IgD-negative memory B cell (primary cell): ENCODE measurements at regions not wholly inside any gene's neighbourhood (a gene's known extent, or its start where the extent isn't known, plus 50 kb on each side); places are given as distances from the start of the nearest gene placed in this dataset.

Experiments used
- H3K27ac Mint-ChIP-seq, 3 donors: one replicate each; pipeline ENCODE4 v1.8.0; 2020 to 2022; ENCODE audit warnings: mild to moderate bottlenecking in 3 of 3, mixed read lengths in 3 of 3, moderate library complexity in 1 of 3
- H3K27me3 Mint-ChIP-seq: one replicate; pipeline ENCODE4 v1.8.0; 2021; ENCODE audit warnings: mixed read lengths
- H3K36me3 Mint-ChIP-seq: one replicate; pipeline ENCODE4 v1.8.0; 2020; ENCODE audit warnings: mild to moderate bottlenecking, mixed read lengths
- H3K4me1 Mint-ChIP-seq, 3 donors: one replicate each; pipeline ENCODE4 v1.8.0; 2020 to 2022; ENCODE audit warnings: mixed read lengths in 3 of 3, mild to moderate bottlenecking in 1 of 3
- H3K4me3 Mint-ChIP-seq, 4 donors: one replicate each; pipeline ENCODE4 v1.8.0; 2020 to 2022; ENCODE audit warnings: mild to moderate bottlenecking in 4 of 4, mixed read lengths in 4 of 4, moderate library complexity in 3 of 4
- H3K9me3 Mint-ChIP-seq, 3 donors: one replicate each; pipeline ENCODE4 v1.8.0; 2020 to 2021; ENCODE audit warnings: mixed read lengths in 3 of 3, mild to moderate bottlenecking in 1 of 3

DNA sequence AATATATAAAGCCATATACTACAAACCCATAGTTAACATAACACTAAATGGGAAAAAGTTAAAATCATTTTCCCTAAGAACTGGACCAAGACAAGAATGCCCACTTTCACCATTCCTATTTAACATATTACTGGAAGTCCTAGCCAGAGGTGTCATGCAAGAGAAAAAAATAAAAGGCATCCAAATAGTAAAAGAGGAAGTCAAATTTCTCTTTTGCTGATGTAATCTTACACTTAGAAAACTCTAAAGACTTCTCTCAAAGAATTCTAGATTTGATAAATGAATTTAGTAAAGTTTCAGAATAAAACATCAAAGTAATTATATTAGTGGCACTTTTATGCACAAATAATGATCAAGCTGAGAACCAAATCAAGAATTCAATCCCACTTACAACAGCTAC is 678.9 kb upstream of the SLITRK5 start:
- Mint-ChIP-seq H3K4me3 (no peak overlapping the region), H3K36me3 (no peaks in the 10 kb centered on the region), H3K9me3 (peaks cover 0 to 11% (median 2%) of the 10 kb centered on the region in 3 donors), H3K27ac (no peak overlapping the region), H3K4me1 (peaks cover 0 to 2% (median 0%) of the 10 kb centered on the region in 3 donors), H3K27me3 (no peaks in the 10 kb centered on the region)

DNA sequence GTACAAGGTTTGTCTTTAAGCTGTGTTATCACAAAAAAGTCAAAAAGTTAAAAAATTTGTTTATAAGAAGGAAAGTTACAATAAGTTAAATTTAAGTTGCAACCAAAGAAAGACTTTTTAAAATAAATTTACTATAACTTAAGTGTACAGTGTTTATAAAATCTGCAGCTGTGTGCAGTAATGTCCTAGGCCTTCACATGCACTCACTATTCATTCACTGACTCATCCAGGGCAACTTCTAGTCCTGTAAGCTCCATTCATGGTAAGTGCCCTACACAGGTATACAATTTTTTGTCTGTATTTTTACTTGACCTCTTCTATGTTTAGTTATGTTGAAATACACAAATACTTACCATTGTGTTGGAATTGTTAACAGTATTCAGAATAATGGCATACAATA is 667.9 kb upstream of the SLITRK5 start:
- H3K27ac Mint-ChIP-seq: no peak overlapping the region
- H3K36me3 Mint-ChIP-seq: no peaks in the 10 kb centered on the region
- H3K27me3 Mint-ChIP-seq: no peaks in the 10 kb centered on the region
- no peak overlapping the region for H3K4me3 Mint-ChIP-seq
- H3K4me1 Mint-ChIP-seq: no peaks in the 10 kb centered on the region
- peaks cover 0 to 22% (median 4%) of the 10 kb centered on the region in 3 donors for H3K9me3 Mint-ChIP-seq

DNA sequence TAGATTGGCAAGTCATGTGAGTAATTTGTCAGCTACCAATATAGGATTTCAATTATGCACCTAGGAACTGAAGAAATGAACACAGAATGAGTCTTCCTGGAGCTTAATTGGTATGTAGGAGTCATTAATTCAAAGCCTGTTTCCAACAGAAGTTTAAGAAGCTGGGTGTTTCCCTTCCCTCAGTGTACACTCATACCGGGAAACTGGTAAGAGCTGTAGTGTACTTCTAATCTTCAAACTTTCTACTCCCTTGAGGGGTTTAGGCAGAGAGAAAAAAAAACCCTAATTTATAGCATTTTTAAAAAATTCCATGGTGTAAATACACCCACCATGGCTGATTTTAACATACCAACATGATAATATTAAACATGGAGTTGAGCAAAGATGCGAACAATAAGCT is 665.7 kb upstream of the SLITRK5 start:
- H3K4me1 Mint-ChIP-seq: no peaks in the 10 kb centered on the region
- H3K36me3 Mint-ChIP-seq: no peaks in the 10 kb centered on the region
- no peak overlapping the region for H3K27ac Mint-ChIP-seq
- H3K4me3 Mint-ChIP-seq: no peak overlapping the region
- H3K27me3 Mint-ChIP-seq: no peaks in the 10 kb centered on the region
- peaks cover 2 to 29% (median 2%) of the 10 kb centered on the region in 3 donors for H3K9me3 Mint-ChIP-seq

DNA sequence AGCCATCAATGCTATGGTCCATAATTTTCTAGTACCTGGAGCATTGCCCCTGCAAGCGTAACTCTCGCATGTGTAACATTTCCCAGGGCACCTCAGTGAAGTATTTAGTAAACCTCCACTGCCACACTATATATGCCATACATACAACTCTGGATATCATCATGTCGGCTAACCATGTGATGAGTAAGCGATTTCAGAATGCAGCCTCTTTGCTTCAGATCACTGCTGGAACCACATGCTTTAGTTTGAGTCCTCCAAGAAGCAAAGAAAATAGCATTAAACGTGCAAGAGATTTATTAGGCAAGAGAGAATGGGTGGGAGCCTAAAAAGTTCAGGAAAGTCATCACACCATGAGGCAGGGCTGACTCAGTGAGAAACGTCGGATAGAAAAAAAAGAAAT is 635.6 kb upstream of the SLITRK5 start:
- Mint-ChIP-seq H3K4me1 (no peaks in the 10 kb centered on the region), H3K27ac (no peak overlapping the region), H3K27me3 (no peaks in the 10 kb centered on the region), H3K9me3 (peaks cover 3 to 10% (median 6%) of the 10 kb centered on the region in 3 donors), H3K36me3 (no peaks in the 10 kb centered on the region), H3K4me3 (no peak overlapping the region)

DNA sequence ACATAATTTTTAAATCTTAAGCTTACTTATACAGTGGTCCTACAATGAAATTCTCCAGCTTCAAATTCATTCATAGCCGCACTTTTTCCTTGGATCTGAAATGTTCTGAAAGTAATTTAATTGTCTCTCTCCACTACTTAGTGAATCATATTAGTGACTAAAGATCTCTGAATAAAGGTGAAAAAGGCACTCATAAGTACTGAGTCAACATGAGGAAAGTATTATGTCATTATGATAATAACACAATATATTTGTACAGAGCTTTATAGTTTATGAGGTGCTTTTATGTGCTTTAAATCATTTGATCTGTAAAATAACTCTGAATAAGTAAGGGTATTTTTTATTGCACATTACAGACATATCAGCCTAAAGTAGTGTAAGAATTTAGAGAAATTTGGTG is 628.2 kb upstream of the SLITRK5 start:
- H3K4me3 Mint-ChIP-seq: no peak overlapping the region
- H3K4me1 Mint-ChIP-seq: no peaks in the 10 kb centered on the region
- H3K27ac Mint-ChIP-seq: no peak overlapping the region
- no peaks in the 10 kb centered on the region for H3K36me3 Mint-ChIP-seq
- peaks cover 2 to 18% (median 18%) of the 10 kb centered on the region in 3 donors for H3K9me3 Mint-ChIP-seq
- no peaks in the 10 kb centered on the region for H3K27me3 Mint-ChIP-seq

DNA sequence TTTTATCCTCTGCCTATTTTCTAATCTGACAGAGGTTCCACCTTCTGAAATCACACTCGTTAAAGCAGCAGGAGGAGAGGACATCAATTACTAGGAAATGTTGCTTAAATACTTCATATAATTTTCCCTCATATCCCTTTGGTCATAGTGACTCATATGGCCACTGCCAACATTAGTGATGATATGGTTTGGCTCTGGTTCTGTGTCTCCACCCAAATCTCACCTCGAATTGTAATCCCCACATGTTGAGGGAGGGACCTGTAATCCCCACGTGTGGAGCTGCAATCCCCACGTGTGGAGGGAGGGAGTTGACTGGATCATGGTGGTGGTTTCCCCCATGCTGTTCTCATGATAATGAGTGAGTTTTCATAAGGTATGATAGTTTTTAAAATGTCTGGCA is 618.4 kb upstream of the SLITRK5 start:
- Mint-ChIP-seq H3K4me3 (no peak overlapping the region), H3K9me3 (peaks cover 1 to 19% (median 2%) of the 10 kb centered on the region in 3 donors), H3K27ac (no peak overlapping the region), H3K4me1 (no peaks in the 10 kb centered on the region), H3K27me3 (no peaks in the 10 kb centered on the region), H3K36me3 (peaks cover 2% of the 10 kb centered on the region)

DNA sequence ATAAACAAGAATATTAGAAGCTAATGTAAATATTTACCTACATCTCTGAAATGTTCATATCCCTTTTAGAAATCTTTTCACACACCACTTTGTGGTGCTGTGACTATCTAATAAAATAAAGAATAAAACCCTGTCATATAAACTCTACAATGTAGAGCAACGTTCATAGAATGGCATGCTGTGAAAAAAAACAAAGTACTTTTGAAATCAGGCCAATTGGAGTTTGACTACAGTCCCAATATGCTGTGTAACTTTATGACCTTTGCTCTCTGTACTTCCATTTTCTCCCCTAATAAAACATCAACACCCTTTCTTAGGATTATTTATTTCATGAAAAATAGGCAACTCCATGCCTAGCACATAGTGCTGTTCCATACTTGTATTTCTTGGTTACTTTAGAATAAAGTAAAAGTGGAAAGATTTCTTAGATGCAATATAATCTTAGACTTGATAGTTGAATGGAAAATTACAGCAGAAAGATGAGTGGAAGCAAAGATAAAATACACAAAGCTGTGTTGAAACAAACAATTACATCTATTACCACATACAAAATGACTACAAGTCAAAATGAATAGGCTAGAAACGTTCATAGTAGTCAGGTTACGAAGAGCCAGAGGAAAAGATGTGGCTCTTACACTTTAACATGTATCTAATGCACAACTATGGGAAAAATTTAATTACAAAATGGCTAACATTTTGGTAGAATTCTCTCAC is 613.2 kb upstream of the SLITRK5 start:
- H3K27ac Mint-ChIP-seq: no peak overlapping the region
- H3K36me3 Mint-ChIP-seq: peaks cover 2% of the 10 kb centered on the region
- peaks cover 0 to 11% (median 7%) of the 10 kb centered on the region in 3 donors for H3K9me3 Mint-ChIP-seq
- H3K27me3 Mint-ChIP-seq: no peaks in the 10 kb centered on the region
- H3K4me3 Mint-ChIP-seq: no peak overlapping the region
- H3K4me1 Mint-ChIP-seq: no peaks in the 10 kb centered on the region

DNA sequence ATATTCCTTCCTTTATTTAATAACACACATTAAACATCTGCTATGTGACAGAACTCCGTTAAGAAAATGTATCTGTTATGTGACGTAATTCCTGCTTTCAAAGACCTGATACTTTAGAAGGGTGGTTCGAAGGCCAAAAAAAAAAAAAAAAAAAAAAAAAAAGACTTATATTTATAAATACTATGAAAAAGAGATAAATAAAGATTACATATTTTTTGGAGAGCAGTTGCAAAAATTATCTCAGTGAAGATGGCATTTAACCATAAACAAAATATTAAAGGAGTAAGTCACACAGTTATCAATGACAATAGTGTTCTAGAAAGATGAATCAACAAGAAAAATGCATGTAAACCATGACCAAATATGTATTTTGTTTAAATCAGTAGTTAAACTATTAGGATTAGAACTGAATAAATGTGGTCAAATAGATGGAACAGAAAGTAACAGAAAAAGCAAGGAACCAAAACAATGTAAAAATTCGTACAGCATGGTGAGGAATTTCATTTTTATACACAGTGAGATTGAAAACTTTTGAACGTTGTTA is 612.3 kb upstream of the SLITRK5 start:
- H3K4me3 Mint-ChIP-seq: no peak overlapping the region
- H3K36me3 Mint-ChIP-seq: no peaks in the 10 kb centered on the region
- no peaks in the 10 kb centered on the region for H3K4me1 Mint-ChIP-seq
- peak overlapping the region in 1 of 3 donors; percentile 39 for H3K27ac Mint-ChIP-seq
- H3K27me3 Mint-ChIP-seq: no peaks in the 10 kb centered on the region
- peaks cover 0 to 6% (median 6%) of the 10 kb centered on the region in 3 donors for H3K9me3 Mint-ChIP-seq

DNA sequence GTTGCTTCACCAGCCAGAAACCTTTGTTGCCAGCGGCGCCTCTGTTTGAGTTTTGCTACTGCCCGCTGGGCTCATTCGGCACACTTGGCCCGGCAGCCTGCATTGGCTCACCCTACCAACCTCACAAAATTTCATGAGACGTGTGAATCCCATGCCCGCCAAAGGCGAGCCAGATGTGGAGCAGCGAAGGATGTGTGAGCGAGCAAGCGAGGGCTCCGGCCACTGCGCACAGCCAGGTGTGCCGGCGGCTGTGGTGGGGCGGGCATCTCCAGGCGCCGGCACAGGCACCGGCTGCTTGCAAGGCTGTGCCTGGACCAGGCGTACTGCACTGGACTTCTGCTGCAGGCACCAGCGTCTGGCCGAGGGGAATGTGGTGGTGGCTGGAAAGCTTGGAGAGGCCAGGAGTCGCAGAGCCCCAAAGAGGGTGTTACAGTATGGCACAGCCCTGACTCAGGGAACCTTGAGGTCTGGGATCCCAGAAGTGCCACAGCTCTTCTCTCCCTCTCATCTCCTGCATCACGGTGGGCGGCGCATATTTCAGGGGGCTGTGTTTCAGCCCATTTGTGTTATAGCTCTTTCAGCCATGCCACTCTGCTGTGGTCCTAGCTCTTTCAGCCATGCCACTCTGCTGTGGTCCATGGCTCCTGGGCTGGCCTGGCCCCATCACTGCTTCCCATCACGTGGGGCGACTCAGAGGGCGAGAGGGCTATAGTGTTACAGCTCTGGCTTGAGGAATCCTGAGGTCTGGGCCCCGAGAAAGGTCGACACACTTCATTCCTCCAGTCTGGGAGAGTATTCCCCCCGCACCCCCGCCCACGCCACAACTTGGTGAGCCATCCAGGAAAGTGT is 592.0 kb upstream of the SLITRK5 start:
- peaks cover 2 to 4% (median 3%) of the 10 kb centered on the region in 3 donors for H3K9me3 Mint-ChIP-seq

DNA sequence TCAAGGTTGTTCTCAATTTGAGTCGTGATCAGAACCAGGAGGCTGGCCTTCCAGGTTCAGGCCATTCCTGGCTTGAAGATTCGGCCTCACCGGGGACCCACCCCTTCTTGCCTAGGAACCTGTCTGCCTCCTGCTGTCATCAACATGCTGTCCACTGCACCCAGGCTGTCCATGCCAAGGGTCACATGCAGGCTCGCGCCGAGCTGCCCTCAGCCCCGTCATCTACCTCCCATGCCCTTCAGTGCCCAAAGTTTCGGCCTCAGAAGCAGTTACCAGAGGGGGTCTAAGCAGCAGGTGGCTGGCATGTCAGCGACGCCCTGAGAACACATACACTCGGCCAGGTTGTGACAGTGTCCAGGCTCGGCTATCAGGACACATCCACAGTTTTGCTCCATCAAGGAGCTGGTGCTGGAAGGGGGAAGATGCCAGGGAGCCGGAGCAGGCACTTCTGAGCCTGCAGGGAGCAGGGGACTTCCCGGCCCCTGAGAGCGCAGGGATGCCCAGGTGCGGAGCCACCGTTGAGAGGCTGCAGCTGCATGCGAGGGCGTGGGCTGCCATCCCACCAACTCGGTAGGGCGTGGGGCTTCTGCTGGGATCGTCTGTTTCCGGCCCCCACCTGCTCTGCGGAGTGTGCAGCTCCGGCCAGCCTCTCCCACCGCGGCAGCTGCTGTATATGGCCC is 590.9 kb upstream of the SLITRK5 start:
- peaks cover 2 to 4% (median 3%) of the 10 kb centered on the region in 3 donors for H3K9me3 Mint-ChIP-seq
- H3K4me1 Mint-ChIP-seq: no peaks in the 10 kb centered on the region
- H3K27me3 Mint-ChIP-seq: no peaks in the 10 kb centered on the region
- no peaks in the 10 kb centered on the region for H3K36me3 Mint-ChIP-seq
- no peak overlapping the region for H3K4me3 Mint-ChIP-seq
- no peak overlapping the region for H3K27ac Mint-ChIP-seq

More for the DNA sequence above, 592.0 kb upstream of the SLITRK5 start:
- Mint-ChIP-seq H3K27ac (no peak overlapping the region), H3K4me3 (no peak overlapping the region), H3K4me1 (no peaks in the 10 kb centered on the region), H3K27me3 (no peaks in the 10 kb centered on the region), H3K36me3 (no peaks in the 10 kb centered on the region)

DNA sequence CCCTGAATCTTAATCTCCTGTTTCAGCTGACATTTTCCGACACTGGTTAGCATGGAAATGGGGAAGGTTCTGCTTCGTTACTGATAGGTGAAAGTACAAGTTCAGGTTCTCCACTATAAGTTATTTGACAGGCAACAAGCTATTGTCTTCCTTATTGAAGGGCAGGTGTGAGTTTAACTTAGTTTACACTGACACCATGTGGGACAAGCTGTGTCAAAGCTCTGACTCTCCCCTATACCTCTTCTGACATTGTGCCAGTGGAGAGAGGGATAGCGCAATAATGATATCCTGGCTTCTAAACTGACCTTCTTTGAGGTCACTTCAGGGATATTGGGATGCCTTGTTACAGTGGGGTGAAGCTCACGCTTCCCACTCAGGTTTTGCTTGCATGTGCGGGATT is 587.0 kb upstream of the SLITRK5 start:
- Mint-ChIP-seq H3K36me3 (no peaks in the 10 kb centered on the region), H3K4me1 (no peaks in the 10 kb centered on the region), H3K4me3 (no peak overlapping the region), H3K27ac (no peak overlapping the region), H3K27me3 (no peaks in the 10 kb centered on the region), H3K9me3 (peaks cover 0 to 8% (median 2%) of the 10 kb centered on the region in 3 donors)

DNA sequence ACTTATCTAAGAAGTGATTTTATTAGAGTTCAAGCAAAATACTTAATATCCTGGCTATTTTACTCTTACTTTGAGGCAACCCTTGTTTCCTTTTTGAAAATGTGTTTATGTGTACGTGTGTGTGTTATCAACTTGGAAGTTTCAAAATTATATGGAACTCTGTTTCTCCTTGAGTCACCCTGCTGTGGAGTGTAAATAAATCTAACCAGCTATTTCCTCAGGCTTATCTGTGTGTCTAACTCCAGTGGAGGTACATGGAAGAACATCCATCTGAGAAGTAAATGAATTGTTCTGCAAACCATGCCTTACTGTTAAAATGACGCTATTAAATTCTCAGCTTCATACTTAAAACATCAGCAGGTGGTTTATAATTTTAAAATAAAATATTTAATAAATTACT is 583.4 kb upstream of the SLITRK5 start:
- no peaks in the 10 kb centered on the region for H3K4me1 Mint-ChIP-seq
- H3K36me3 Mint-ChIP-seq: no peaks in the 10 kb centered on the region
- H3K27me3 Mint-ChIP-seq: no peaks in the 10 kb centered on the region
- H3K4me3 Mint-ChIP-seq: no peak overlapping the region
- no peak overlapping the region for H3K27ac Mint-ChIP-seq
- peaks cover 0 to 8% (median 2%) of the 10 kb centered on the region in 3 donors for H3K9me3 Mint-ChIP-seq

DNA sequence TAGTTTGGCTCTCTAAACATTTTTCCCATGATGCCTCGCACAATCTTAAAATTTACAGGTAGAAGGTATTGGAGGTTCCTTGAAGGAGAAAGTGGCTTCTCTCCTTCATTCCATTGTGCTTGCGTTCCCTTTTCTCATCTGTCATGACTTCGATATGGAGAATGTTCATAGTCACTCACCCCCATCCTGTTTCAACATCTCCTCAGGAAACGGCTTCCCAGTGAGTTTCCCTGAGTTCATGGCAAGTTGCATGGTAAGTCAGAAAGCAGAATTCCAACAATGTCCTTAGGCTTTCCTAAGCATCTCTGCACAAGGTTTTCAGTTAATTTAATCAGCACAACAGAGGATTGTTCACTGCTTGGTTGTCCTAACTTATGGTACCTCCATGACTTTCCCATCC is 581.8 kb upstream of the SLITRK5 start:
- Mint-ChIP-seq H3K27ac (no peak overlapping the region), H3K4me3 (no peak overlapping the region), H3K4me1 (no peaks in the 10 kb centered on the region), H3K36me3 (no peaks in the 10 kb centered on the region), H3K27me3 (no peaks in the 10 kb centered on the region), H3K9me3 (peaks cover 0 to 4% (median 2%) of the 10 kb centered on the region in 3 donors)

DNA sequence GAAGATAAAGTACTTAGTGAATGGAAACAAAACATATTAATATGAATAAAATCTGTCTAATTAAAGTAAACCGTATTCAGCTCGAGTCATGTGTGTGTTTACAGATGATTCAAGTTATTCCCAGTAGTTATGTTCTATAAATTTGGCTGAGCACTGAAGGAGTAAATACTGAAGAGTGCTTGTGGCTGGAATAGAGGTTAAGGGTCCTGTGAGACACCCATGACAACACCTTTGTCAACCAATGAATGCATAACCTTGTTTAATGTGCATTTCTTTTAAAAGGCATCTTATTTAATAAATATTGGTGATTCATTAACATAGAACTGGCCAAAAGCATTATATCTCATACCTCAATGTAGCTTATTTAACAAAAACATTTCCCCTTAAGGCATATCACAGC is 577.8 kb upstream of the SLITRK5 start:
- Mint-ChIP-seq H3K36me3 (no peaks in the 10 kb centered on the region), H3K4me1 (no peaks in the 10 kb centered on the region), H3K27ac (no peak overlapping the region), H3K4me3 (no peak overlapping the region), H3K27me3 (no peaks in the 10 kb centered on the region), H3K9me3 (peaks cover 2 to 8% (median 2%) of the 10 kb centered on the region in 3 donors)

DNA sequence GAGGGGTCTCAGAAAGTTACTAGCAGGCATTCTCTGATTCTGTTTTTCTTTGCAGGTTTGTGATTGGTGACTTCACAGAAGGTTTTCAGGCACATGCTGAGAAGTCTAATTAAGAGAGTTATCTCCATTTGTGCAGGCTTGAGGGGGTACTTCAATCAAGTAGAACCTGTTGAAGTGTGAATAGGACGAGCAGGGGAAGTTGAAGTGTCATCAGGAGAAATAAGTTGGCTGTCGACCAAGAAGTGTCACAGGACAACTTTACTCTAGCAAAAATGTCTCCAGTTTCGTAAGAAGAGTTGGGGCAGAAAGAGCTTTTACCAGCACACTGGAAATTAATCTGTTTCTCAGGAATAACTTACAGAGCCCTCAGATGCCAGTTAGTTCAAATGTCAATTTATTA is 576.5 kb upstream of the SLITRK5 start:
- Mint-ChIP-seq H3K9me3 (peaks cover 2 to 8% (median 2%) of the 10 kb centered on the region in 3 donors), H3K36me3 (no peaks in the 10 kb centered on the region), H3K4me1 (no peaks in the 10 kb centered on the region), H3K4me3 (no peak overlapping the region), H3K27ac (no peak overlapping the region), H3K27me3 (no peaks in the 10 kb centered on the region)
